MCF 10A (cell line): ENCODE measurements at regions not wholly inside any gene's neighbourhood (a gene's known extent, or its start where the extent isn't known, plus 50 kb on each side); places are given as distances from the start of the nearest gene placed in this dataset.

Source experiments
- BruUV-seq: library from RNA; stranded (reverse); fragments of 400-500 nt; replicated peaks from 2 replicates; lab custom pipeline; 2021; lab: Mats Ljungman, UMichigan
- CTCF ChIA-PET: fragments of 300-600 bp; sonication (Branson Sonifier 250); formaldehyde crosslinking; extraction: SDS; loops from one replicate; lab custom pipeline; 2021; ENCODE audit warnings: antibody characterized with exemption, inconsistent platforms; lab: Yijun Ruan, JAX
- POLR2A ChIA-PET: fragments of 300-600, 350-650 bp; sonication (Branson Sonifier 250); formaldehyde crosslinking; extraction: SDS; loops from one replicate; lab custom pipeline; 2020; ENCODE audit warnings: antibody characterized with exemption, inconsistent platforms; lab: Yijun Ruan, JAX
- DNase-seq: peaks from one replicate; pipeline ENCODE4 v3.0.0-alpha.2; 2018; ENCODE audit not compliant: unreplicated experiment
- H3K27ac Mint-ChIP-seq: one replicate; pipeline ENCODE4 v1.8.0; 2022; ENCODE audit warnings: mild to moderate bottlenecking, low read depth, mixed read lengths; ENCODE audit not compliant: unreplicated experiment
- H3K27me3 Mint-ChIP-seq: one replicate; pipeline ENCODE4 v1.8.0; 2022; ENCODE audit warnings: mixed read lengths; ENCODE audit not compliant: insufficient read depth, unreplicated experiment
- H3K36me3 Mint-ChIP-seq: one replicate; pipeline ENCODE4 v1.8.0; 2022; ENCODE audit warnings: mild to moderate bottlenecking, moderate library complexity, mixed read lengths; ENCODE audit not compliant: insufficient read depth, unreplicated experiment
- H3K4me1 Mint-ChIP-seq: one replicate; pipeline ENCODE4 v1.8.0; 2022; ENCODE audit warnings: mixed read lengths; ENCODE audit not compliant: insufficient read depth, unreplicated experiment
- H3K4me3 Mint-ChIP-seq: one replicate; pipeline ENCODE4 v1.8.0; 2022; ENCODE audit warnings: mild to moderate bottlenecking, moderate library complexity, mixed read lengths; ENCODE audit not compliant: unreplicated experiment
- H3K9me3 Mint-ChIP-seq: one replicate; pipeline ENCODE4 v1.8.0; 2022; ENCODE audit warnings: mixed read lengths; ENCODE audit not compliant: unreplicated experiment
- intact Hi-C: fragments of 100-400 bp; cut with micrococcal nuclease; formaldehyde crosslinking; loops from 2 replicates; pipeline ENCODE4 v1.14.1; 2022
- TF ChIP-seq, protein P1 (sequence below): fragments of 200-600 bp; IDR thresholded peaks from one replicate; pipeline ENCODE4 v1.8.0; 2022; ENCODE audit warnings: antibody characterized with exemption, mild to moderate bottlenecking; ENCODE audit not compliant: unreplicated experiment

- no peaks in the 10 kb centered on the region for H3K36me3 Mint-ChIP-seq
- no peak overlapping the region for H3K27ac Mint-ChIP-seq
- H3K4me1 Mint-ChIP-seq = peaks cover 12% of the 10 kb centered on the region
- DNase-seq = no peak
- ChIA-PET CTCF (no interaction called here), POLR2A (no interaction called here)
- no TSS peak for BruUV-seq
- intact Hi-C loops = no loop called here
- no peaks in the 10 kb centered on the region for H3K27me3 Mint-ChIP-seq
- H3K4me3 Mint-ChIP-seq = no peak overlapping the region
- peaks cover 7% of the 10 kb centered on the region for H3K9me3 Mint-ChIP-seq
- TF ChIP-seq, protein P1, sequence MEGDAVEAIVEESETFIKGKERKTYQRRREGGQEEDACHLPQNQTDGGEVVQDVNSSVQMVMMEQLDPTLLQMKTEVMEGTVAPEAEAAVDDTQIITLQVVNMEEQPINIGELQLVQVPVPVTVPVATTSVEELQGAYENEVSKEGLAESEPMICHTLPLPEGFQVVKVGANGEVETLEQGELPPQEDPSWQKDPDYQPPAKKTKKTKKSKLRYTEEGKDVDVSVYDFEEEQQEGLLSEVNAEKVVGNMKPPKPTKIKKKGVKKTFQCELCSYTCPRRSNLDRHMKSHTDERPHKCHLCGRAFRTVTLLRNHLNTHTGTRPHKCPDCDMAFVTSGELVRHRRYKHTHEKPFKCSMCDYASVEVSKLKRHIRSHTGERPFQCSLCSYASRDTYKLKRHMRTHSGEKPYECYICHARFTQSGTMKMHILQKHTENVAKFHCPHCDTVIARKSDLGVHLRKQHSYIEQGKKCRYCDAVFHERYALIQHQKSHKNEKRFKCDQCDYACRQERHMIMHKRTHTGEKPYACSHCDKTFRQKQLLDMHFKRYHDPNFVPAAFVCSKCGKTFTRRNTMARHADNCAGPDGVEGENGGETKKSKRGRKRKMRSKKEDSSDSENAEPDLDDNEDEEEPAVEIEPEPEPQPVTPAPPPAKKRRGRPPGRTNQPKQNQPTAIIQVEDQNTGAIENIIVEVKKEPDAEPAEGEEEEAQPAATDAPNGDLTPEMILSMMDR = no peak
Observed at GRCh38 chr4:174420316-174420715, 102.0 kb downstream of the HPGD start.

DNA sequence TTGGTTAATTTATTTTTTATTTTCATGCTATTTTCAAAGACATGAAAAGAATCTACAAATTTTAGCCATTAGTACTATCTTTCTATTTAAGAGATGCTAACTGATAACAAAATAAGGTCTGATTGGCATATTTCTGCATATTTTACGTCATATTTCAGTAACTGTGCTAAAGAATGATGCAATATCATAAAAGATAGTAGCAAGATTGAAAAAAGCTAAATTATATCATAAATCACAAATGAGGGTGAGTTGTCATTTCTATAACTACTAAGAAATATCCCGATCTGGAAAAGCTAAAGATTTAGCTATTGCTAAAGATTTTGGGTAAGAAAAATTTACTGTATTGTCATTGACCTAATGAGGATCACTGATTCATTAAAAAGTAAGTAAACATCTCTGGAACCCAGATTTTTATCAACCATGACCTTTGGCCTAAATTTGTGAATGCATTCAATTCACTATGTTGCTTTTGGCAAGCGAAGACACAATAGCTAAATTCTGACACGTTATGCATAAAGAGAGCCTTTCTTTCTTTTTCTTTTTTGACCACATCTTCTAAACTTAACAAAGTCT, 103.6 kb downstream of the HPGD start:
- intact Hi-C loops = no loop called here
- peak; percentile 46 for DNase-seq
- Mint-ChIP-seq H3K9me3 (peaks cover 7% of the 10 kb centered on the region), H3K4me1 (peaks cover 12% of the 10 kb centered on the region), H3K36me3 (no peaks in the 10 kb centered on the region), H3K27ac (no peak overlapping the region), H3K4me3 (no peak overlapping the region), H3K27me3 (no peaks in the 10 kb centered on the region)
- no TSS peak for BruUV-seq
- TF ChIP-seq, protein P1 = no peak
- ChIA-PET CTCF (no interaction called here), POLR2A (no interaction called here)

GRCh38 chr4:174408841-174409552, 113.3 kb downstream of the HPGD start:
- H3K27me3 Mint-ChIP-seq = no peaks in the 10 kb centered on the region
- no peaks in the 10 kb centered on the region for H3K9me3 Mint-ChIP-seq
- ChIA-PET CTCF (interaction anchor here (0.6 to 1.2 kb wide), 3 partner anchors 32 to 66 kb away, joined by 4 read pairs; no protein-coding TSS in a partner anchor), POLR2A (interaction anchor here (0.7 to 2.2 kb wide), 2 partner anchors 14 to 101 kb away, joined by 3 to 5 read pairs; no protein-coding TSS in a partner anchor)
- H3K4me3 Mint-ChIP-seq = no peak overlapping the region
- H3K27ac Mint-ChIP-seq = no peak overlapping the region
- H3K36me3 Mint-ChIP-seq = no peaks in the 10 kb centered on the region
- no peak for DNase-seq
- no TSS peak for BruUV-seq
- TF ChIP-seq, protein P1 = no peak
- intact Hi-C loops = no loop called here
- no peaks in the 10 kb centered on the region for H3K4me1 Mint-ChIP-seq

- POLR2A ChIA-PET = no interaction called here
- H3K4me1 Mint-ChIP-seq = peaks cover 20% of the 10 kb centered on the region
- no peak overlapping the region for H3K27ac Mint-ChIP-seq
- no TSS peak for BruUV-seq
- TF ChIP-seq, protein P1 = no peak
- H3K36me3 Mint-ChIP-seq = no peaks in the 10 kb centered on the region
- no peaks in the 10 kb centered on the region for H3K9me3 Mint-ChIP-seq
- no peak overlapping the region for H3K4me3 Mint-ChIP-seq
- intact Hi-C loops = no loop called here
- CTCF ChIA-PET = no interaction called here
- no peaks in the 10 kb centered on the region for H3K27me3 Mint-ChIP-seq
- no peak for DNase-seq
Observed at GRCh38 chr4:174406383-174406782, 115.9 kb downstream of the HPGD start.
